Fibroblast of peridontal ligament (primary cell): ENCODE measurements at regions not wholly inside any gene's neighbourhood (a gene's known extent, or its start where the extent isn't known, plus 50 kb on each side); places are given as distances from the start of the nearest gene placed in this dataset.
A peak's percentile ranks its signal among the peaks of the same experiment; 100 is the strongest.

Experiments
- DNase-seq: peaks from one replicate; pipeline ENCODE4 v3.0.0-alpha.2; 2010; ENCODE audit errors: extremely low read depth

- DNase-seq, result peak; percentile 55
Observed at GRCh38 chr6:97586344-97586743, 303.3 kb upstream of the MMS22L start.

GRCh38 chr6:97591955-97592354, 308.9 kb upstream of the MMS22L start:
- DNase-seq, result no peak

DNA sequence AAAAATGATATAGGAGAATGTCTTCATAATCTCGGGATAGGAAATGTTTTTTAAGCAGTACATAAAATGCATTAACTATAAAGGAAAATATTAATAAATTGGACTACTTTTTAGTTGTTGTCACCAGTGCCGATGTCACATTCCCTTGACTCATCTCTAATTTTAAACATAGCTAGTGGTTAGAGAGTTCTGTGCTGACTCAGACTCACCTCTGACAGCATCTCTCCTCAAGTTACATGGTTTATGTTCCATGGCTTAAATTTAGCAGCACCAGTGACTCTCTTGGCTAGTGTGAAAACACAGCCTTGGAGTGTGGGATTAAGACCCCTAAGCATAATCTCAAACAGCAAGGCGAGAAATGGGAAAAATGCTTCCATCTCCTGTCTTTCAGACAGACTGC, 311.8 kb upstream of the MMS22L start:
- peak; percentile 50 for DNase-seq

GRCh38 chr6:97621111-97621510, 338.1 kb upstream of the MMS22L start:
- DNase-seq, result no peak

GRCh38 chr6:97626671-97627441, 343.8 kb upstream of the MMS22L start:
- DNase-seq, result peak; percentile 70

GRCh38 chr6:97629180-97629579, 346.2 kb upstream of the MMS22L start:
- no peak for DNase-seq

DNA sequence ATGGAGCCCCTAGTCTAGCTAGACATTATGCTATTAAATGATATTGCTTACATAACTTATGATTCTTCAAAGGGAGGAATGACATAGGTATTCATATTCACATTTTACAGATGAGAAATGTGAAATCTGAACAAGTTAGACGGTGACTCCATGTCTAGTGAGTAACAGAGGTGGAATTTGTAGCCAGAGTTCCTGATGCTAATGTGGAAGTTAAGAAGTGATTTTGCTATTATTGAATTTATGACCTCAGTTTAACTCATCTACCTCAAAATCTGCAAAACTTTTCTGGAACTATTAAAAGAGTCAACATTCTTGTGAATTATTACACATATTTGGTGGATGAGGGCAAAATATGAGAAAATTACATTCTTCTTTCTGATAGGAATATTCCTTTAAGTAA, 347.6 kb upstream of the MMS22L start:
- peak; percentile 5 for DNase-seq

DNA sequence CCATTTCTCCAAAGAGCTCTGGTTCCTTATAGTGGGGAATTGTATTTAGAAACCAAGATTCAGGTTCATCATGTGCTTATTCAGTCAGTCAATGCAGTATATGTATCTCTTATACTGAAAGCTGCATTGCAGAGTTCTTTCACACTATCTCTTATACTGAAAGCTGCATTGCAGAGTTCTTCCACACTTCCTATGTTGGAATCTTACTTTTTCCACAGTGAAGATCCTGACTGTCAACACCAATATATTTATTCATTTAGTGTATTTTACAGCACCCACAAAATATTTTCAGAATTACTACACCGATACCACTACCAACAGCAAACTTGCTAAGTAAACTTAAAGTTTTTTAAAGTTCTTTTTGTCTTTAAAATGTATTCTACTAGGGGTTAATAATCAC, 349.3 kb upstream of the MMS22L start:
- no peak for DNase-seq

GRCh38 chr6:97639702-97640101, 356.7 kb upstream of the MMS22L start:
- DNase-seq, result no peak

GRCh38 chr6:97644353-97644752, 361.3 kb upstream of the MMS22L start:
- DNase-seq, result no peak

DNA sequence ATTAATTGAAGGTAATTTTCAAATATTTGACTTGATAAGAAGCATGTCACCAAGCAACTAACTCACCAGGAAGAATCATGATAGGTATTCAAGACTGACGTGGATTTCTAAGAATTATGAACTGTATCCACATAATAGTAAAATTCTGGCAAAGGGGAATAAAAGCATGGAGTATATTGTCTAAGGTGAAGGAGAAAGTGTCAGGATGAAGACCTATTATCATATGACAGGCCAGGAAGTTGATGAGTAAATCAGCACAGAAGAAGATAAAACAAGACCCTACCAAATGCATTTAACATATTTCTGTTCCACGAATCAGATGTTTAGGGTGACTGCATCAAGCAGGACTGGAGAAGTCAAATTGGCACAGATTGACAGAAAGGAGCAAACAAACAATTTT, 362.7 kb upstream of the MMS22L start:
- no peak for DNase-seq

DNA sequence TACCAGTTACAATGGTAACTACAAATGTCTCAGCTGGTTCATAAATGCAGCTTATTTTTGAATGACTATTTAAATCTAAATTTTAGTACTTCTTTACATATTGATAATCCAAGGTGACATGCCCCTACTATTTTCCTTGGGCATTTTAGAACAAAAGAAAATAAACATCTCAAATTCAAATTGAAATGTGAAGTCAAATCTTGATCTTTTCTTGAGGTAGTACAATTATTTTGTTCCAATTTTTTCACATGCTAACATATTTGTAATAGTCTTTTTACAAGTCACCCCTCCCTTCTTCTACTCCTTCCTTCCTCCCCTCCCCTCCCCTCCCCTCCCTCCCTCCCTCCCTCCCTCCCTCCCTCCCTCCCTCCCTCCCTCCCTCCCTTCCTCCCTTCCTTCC, 370.1 kb upstream of the MMS22L start:
- no peak for DNase-seq

GRCh38 chr6:97653517-97653916, 370.5 kb upstream of the MMS22L start:
- no peak for DNase-seq

DNA sequence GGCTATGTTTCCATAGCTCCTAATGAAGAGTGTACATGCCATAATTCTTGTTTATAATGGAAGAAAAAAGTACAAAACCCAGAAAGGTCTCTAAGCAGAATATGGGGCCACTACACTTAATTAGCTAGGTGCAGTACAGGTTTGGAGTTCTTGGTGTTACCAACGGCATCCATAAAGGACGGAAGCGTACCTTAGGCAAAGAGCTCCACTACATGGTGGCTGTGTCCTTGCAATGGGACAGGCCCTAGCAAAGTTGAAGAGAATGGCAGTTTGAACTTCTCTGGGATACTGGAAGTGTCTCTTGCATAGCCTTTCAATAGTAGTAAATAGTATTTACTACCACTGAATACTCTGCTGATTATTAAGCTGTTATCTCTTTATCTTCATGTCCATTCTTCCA, 371.7 kb upstream of the MMS22L start:
- no peak for DNase-seq

GRCh38 chr6:97656236-97656635, 373.2 kb upstream of the MMS22L start:
- DNase-seq, result no peak

DNA sequence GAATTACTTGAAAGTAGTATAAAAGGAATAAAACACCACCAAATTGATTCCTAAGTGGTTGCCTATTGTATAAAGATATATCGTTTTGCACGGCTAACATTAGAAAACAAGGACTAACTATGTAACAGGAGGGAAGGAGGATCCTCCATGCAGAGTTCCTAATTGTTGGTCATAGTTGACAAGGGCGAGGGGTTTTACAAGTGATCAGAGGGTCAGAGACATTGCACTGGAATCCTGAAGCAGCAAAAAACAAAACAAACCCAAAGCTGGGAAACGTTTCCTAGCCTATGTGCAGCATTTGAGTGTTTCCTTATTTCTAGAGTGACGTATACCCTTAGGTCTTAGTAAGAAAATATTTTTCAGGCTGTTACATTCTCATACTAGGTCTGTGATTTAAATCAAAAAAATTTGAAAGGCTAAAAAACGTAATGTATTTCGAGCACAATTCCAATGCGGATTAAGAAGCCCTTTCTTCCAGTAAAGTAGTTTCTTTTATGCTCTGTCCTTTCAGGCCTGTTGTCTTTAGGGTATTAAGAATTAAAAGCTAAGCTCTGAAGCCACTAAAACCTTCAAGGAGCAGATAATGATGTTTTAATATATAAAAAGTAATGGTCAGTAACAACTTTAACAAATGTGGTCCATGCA, 373.8 kb upstream of the MMS22L start:
- no peak for DNase-seq

GRCh38 chr6:97658090-97658489, 375.1 kb upstream of the MMS22L start:
- no peak for DNase-seq

GRCh38 chr6:97663252-97663651, 380.2 kb upstream of the MMS22L start:
- DNase-seq, result no peak

DNA sequence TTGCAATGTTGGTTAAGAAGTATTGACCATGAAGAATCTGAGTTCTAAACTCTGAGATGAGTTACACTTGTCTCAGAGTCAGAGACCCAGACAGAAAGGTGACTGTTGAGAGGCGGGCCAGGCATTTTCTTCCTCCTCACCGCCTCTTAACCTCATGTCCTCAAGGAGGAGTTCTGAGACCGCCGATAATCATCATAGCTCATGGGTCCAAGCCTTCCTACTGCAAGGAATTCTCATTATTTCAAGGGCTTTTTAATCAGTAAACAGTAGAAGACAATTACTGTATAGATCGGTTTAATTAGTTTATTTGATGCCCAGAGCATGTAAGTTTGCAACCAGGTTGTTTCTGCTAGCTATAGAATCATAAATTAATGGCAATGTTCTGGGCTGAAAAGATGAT, 382.4 kb upstream of the MMS22L start:
- DNase-seq, result no peak

DNA sequence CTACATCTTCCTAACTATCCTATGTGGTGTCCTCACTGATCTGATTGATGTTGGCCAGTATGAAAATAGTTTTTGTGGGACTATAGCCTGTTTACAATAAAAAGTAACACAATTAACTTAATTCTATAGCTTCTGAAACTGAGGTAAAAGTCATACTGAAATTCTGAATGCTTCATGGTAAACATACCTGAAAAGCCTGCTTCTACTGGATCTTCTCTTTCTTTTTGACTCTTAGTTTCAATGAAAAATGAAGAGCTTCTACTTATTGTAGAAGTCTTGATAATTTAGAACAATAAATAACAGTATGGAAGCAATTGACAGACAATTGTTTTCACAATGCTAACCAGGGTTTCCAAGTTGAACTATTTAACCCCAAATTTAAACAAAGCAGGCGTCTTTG, 383.9 kb upstream of the MMS22L start:
- no peak for DNase-seq

DNA sequence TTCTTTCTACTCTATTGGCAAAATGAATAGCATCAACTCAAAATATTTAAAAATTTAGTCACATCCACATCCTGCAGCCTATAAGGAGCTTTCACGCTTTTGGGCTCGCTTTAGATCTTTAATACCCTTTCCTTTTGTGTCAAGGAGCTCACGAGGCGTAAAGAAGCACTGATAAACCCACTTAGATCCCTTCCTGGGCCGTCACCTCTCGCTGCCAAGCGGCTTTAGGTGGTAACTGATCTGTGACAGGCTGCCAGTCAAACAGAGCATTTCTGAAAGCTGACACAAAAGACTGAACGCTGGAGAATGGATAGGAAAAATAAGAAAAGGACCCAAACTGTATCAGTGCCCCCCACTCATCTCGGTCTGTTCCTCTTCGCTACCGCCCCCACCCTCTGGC, 385.7 kb upstream of the MMS22L start:
- peak; percentile 10 for DNase-seq

DNA sequence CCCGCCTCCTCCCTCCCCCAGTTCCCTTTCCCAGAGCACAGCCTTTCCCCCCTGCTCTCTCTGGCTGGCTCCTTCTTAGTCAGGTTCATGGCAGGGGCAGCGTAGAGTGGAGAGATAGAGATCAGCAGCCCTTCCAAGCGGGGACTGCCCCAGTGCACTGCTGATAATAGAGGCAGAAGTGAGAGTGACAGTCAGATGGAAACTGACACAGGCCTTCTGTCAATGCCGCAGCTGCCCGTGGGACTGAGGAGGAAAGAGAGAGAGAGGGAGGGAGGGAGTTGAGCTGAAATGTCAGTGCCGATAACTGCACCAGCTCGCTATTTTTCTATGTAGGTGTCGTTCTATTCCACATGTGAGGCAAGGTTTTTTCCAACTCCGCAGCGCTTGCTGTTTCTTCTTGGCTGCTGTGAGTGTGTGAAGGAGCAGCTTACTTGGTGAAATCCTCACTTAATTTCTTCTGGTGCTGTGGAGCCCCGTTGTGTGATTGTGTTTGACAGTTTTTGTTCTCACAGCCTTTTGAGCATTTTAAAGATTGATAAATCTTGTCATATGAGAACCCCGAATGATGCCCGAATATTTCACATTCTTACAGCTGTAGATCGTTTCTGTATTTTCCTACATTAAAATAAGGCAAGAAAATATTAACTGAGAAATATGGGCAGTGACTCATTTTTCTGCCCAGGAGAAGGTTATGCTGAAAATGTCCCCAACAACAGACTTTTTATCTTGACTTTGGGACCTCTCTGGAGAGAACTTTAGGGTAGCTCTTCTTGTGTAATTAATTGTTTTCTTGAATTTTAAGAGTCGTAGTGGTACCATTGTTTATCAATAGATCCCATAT, 386.4 kb upstream of the MMS22L start:
- DNase-seq, result peak; percentile 31

GRCh38 chr6:97674802-97675201, 391.8 kb upstream of the MMS22L start:
- peak; percentile 72 for DNase-seq
